ENCODE measurements at regions not wholly inside any gene's neighbourhood (a gene's known extent, or its start where the extent isn't known, plus 50 kb on each side); places are given as distances from the start of the nearest gene placed in this dataset.

GRCh38 chr5:29550523-29550922, 1643.0 kb upstream of the CDH6 start:
- H3K36me3 Mint-ChIP-seq (ENCODE audit: low read depth), result no peaks in the 10 kb centered on the region
- DNase-seq (no peak), ATAC-seq (ENCODE audit: poor library complexity) (no peak)
- ChIA-PET POLR2A (no interaction called here), CTCF (no interaction called here)
- Histone ChIP-seq H3K4me3 (ENCODE audit: low read length) (no peak overlapping the region), H3K27me3 (ENCODE audit: control insufficient read depth in 1 of 2, insufficient read depth in 2 of 2, low read length in 2 of 2) (no peaks in the 10 kb centered on the region), H3K9me3 (ENCODE audit: control insufficient read depth in 1 of 2, insufficient read depth in 1 of 2, low read length in 2 of 2) (peaks cover 7 to 15% of the 10 kb centered on the region in 2 experiments), H3K36me3 (ENCODE audit: insufficient read depth, low read length) (no peaks in the 10 kb centered on the region), H3K4me1 (ENCODE audit: insufficient read depth, low read length) (no peaks in the 10 kb centered on the region), H3K27ac (ENCODE audit: low read depth in 1 of 2, low read length in 2 of 2) (no peak overlapping the region)
- H3K9me3 Mint-ChIP-seq, result peaks cover 20% of the 10 kb centered on the region
- no peak overlapping the region for H3K4me3 Mint-ChIP-seq
- intact Hi-C loops (cut with DNase I, micrococcal nuclease), result no loop called here
- no peak overlapping the region for H3K27ac Mint-ChIP-seq
- H3K27me3 Mint-ChIP-seq, result no peaks in the 10 kb centered on the region
- no peaks in the 10 kb centered on the region for H3K4me1 Mint-ChIP-seq (ENCODE audit: low read depth)
- TF ChIP-seq CTCF (IDR thresholded peaks at IDR 0.05), result no peak

GRCh38 chr5:29548262-29548661, 1645.2 kb upstream of the CDH6 start:
- no peaks in the 10 kb centered on the region for H3K4me1 ChIP-seq (ENCODE audit: insufficient read depth, low read length)
- Mint-ChIP-seq H3K4me3 (no peak overlapping the region), H3K4me1 (ENCODE audit: low read depth) (no peaks in the 10 kb centered on the region), H3K9me3 (peaks cover 20% of the 10 kb centered on the region), H3K27me3 (no peaks in the 10 kb centered on the region), H3K27ac (no peak overlapping the region), H3K36me3 (ENCODE audit: low read depth) (no peaks in the 10 kb centered on the region)
- intact Hi-C loops (cut with DNase I, micrococcal nuclease), result no loop called here
- ATAC-seq (ENCODE audit: poor library complexity), result no peak
- ChIA-PET CTCF (no interaction called here), POLR2A (no interaction called here)
- DNase-seq, result no peak
- H3K27ac ChIP-seq (ENCODE audit: low read depth in 1 of 2, low read length in 2 of 2), result no peak overlapping the region
- peaks cover 0 to 11% of the 10 kb centered on the region in 2 experiments for H3K9me3 ChIP-seq (ENCODE audit: control insufficient read depth in 1 of 2, insufficient read depth in 1 of 2, low read length in 2 of 2)
- no peaks in the 10 kb centered on the region for H3K27me3 ChIP-seq (ENCODE audit: control insufficient read depth in 1 of 2, insufficient read depth in 2 of 2, low read length in 2 of 2)
- no peaks in the 10 kb centered on the region for H3K36me3 ChIP-seq (ENCODE audit: insufficient read depth, low read length)
- no peak for TF ChIP-seq CTCF (IDR thresholded peaks at IDR 0.05)
- H3K4me3 ChIP-seq (ENCODE audit: low read length), result no peak overlapping the region

GRCh38 chr5:29547236-29547865, 1646.1 kb upstream of the CDH6 start:
- Mint-ChIP-seq H3K27ac (no peak overlapping the region), H3K4me1 (ENCODE audit: low read depth) (no peaks in the 10 kb centered on the region), H3K36me3 (ENCODE audit: low read depth) (no peaks in the 10 kb centered on the region), H3K9me3 (peaks cover 20% of the 10 kb centered on the region), H3K4me3 (no peak overlapping the region), H3K27me3 (no peaks in the 10 kb centered on the region)
- Histone ChIP-seq H3K4me3 (ENCODE audit: low read length) (no peak overlapping the region), H3K36me3 (ENCODE audit: insufficient read depth, low read length) (no peaks in the 10 kb centered on the region), H3K9me3 (ENCODE audit: control insufficient read depth in 1 of 2, insufficient read depth in 1 of 2, low read length in 2 of 2) (peaks cover 3 to 9% of the 10 kb centered on the region in 2 experiments), H3K27ac (ENCODE audit: low read depth in 1 of 2, low read length in 2 of 2) (no peak overlapping the region), H3K4me1 (ENCODE audit: insufficient read depth, low read length) (no peaks in the 10 kb centered on the region), H3K27me3 (ENCODE audit: control insufficient read depth in 1 of 2, insufficient read depth in 2 of 2, low read length in 2 of 2) (no peaks in the 10 kb centered on the region)
- no peak for DNase-seq
- POLR2A ChIA-PET, result no interaction called here
- ATAC-seq (ENCODE audit: poor library complexity), result no peak
- intact Hi-C loops (cut with DNase I, micrococcal nuclease), result no loop called here
- CTCF ChIA-PET, result no interaction called here
- no peak for TF ChIP-seq CTCF (IDR thresholded peaks at IDR 0.05)

Data from CD4-positive, alpha-beta T cell (primary cell).